Hepatocyte (in vitro differentiated cells): ENCODE measurements at regions not wholly inside any gene's neighbourhood (a gene's known extent, or its start where the extent isn't known, plus 50 kb on each side); places are given as distances from the start of the nearest gene placed in this dataset.

Experiments
- CTCF ChIP-seq: fragments of 200-600 bp; sonication (generic); IDR thresholded peaks from 2 replicates; pipeline ENCODE4 v1.5.1; 2016; ENCODE audit warnings: antibody characterized with exemption, mild to moderate bottlenecking; ENCODE audit not compliant: poor library complexity
- EZH2 ChIP-seq: fragments of 200-600 bp; sonication (generic); IDR thresholded peaks from 2 replicates; pipeline ENCODE4 v1.6.1; 2016; ENCODE audit warnings: antibody characterized with exemption, mild to moderate bottlenecking, borderline replicate concordance
- EZH2phosphoT487 ChIP-seq: fragments of 200-600 bp; sonication (generic); IDR thresholded peaks from one replicate; pipeline ENCODE4 v1.6.1; 2018; ENCODE audit warnings: antibody characterized with exemption, mild to moderate bottlenecking, low read depth, moderate library complexity; ENCODE audit not compliant: unreplicated experiment, severe bottlenecking

- TF ChIP-seq CTCF, result no peak
- TF ChIP-seq EZH2, result no peak
- no peak for TF ChIP-seq EZH2phosphoT487
Measured at GRCh38 chr5:28823231-28823630, 1784.8 kb upstream of the CDH9 start.
